Forelimb muscle (tissue), 1 donor: ENCODE measurements at regions not wholly inside any gene's neighbourhood (a gene's known extent, or its start where the extent isn't known, plus 50 kb on each side); places are given as distances from the start of the nearest gene placed in this dataset.

Experiments
- DNase-seq: peaks from one replicate; pipeline ENCODE4 v3.0.0-alpha.2; 2013; ENCODE audit warnings: low read depth

DNA sequence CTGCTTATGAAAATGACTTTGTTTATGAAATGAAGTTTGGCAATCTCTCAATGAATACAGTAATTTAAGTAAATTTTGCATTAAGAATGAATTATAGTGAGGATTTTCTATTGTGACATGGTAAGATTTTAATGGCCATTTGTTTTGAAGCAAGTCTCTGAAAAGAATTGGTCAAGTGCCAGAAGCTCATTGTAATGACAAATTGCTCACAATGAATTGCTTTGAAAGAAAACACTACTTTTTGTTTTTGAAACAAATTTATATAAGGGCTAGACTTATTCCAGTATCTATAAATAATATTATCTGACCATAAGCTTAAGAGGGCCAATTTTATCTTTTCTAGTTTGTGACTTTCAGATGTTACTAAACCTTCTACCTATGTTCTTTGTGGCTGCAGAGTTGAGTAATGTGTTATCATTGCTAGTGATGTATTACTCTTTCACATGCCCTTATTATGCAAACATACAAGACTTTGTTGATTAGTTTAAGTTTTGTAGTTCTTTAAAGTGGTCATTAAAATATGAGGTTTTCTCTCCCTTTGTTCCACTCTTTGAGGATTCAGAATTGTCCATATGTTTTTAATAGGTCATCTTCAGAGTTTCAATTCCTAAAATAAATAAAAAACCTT is 93.0 kb upstream of the ZNF608 start:
- DNase-seq = no peak

GRCh38 chr5:124841829-124842712 is 95.6 kb upstream of the ZNF608 start:
- no peak for DNase-seq

DNA sequence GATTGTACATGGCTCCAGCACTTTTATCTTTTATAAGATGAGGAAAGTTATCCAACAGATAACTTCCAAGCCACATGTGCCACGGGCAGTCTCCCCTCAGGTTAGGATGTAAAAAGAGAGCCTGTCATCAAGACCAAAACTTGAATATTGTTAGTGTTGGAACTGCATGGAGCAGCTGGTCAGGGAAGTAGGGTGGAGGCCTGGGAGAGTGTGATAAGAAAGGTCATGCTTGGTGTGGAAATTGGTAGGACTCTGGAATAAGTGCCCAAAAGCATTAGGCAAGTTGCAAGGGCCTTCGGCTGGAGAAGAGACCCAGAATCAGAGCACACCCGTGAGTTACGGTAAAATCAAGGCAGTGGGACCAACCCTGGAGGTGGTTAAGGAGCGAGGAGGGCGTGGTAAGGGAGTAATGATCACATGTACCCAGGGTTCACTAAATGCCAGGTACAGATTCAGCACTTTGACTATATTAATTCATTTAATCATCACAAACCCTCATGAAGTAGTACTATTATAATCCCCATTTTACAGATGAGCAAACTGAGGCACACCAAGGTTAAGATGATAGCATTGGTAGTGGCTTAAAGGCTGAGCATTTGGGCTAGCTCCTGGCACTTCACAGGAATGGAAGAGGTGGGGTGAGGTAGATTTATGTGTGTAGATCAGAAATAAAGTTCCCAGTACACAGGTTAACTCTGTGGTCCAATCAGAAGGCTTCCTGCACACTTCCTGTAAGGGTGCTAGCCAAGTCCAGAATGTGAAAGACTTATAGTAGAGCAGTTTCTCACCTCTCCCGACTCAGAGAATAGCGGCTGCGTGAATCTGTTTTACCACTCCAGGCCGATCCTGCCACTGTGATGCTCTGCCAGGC is 96.5 kb upstream of the ZNF608 start:
- DNase-seq = no peak

DNA sequence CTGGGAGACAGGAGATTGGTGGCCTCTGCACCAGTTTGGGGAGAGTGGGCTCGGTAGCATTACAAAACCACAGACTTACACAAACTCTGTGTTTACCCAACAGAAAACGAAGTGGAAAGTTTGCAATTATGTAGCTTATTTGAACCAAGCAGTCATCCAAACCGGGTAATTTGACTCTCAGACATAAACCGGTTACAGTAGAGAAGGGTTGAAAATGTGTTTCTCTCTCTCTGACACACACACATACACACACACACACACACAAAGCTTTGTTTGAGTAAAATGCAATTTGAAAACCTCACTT is 97.1 kb upstream of the ZNF608 start:
- DNase-seq = no peak

DNA sequence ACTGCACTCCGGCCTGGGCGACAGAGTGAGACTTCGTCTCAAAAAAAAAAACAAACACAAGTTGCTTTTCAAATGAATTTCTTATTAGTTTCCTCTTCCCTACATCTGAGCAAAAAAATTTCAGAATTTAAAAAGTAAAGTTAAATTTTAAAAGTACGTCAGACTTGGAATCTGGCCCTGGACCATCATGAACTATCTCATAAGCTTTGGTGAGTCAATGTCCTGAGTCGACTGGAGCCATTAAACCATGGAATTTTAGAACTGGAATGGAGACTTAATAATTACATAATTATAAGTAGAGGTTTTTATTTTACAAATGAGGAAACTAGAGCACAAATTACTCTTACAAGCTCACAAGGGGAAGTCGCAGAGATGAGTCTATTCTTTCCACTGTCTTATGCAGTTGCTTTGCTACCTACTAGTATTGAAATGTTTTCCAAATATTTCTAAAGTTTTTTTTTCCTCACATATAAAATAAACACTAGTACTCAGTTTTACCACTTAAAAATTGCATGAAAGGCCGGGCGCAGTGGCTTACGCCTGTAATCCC is 98.0 kb upstream of the ZNF608 start:
- DNase-seq = no peak

GRCh38 chr5:124847907-124848306 is 101.5 kb upstream of the ZNF608 start:
- DNase-seq = no peak

DNA sequence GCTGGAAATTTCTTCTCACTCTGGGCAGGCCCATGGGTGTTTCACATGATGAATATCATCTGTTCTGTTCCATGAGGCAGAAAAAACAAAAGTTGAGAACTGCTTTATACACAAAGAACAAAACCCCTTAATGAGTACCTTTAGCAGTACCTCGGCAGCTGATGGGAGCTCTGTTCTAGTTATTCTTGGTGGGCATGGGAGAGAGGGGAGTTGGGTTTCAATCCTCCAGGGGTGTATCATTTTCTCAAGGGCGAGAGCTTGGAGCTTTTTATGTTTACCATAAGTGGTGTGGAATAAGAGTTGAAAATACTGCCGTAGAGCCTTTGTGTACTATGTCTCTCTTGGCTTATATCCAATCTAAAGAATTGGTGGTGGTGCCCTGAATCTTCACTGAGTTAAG is 103.3 kb upstream of the ZNF608 start:
- no peak for DNase-seq

DNA sequence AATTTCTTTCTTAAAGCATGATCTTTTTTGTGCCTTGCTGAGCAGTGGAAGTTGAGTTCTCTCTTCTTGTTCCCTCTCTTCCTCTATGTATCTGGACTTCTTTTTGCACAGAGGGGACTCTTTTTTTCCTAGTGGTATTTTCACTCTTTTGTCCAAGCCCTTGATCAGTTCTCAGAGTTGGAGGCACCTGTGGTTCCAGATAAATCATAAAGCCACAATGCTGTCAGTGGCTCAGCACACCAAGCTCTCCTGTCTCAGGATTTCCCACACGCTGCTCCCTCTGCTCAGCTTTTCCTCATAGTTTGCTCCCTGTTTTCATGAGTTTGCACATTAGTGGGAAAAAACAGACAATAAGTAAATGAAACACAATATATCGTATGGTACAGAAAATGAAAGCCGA is 110.3 kb upstream of the ZNF608 start:
- no peak for DNase-seq

DNA sequence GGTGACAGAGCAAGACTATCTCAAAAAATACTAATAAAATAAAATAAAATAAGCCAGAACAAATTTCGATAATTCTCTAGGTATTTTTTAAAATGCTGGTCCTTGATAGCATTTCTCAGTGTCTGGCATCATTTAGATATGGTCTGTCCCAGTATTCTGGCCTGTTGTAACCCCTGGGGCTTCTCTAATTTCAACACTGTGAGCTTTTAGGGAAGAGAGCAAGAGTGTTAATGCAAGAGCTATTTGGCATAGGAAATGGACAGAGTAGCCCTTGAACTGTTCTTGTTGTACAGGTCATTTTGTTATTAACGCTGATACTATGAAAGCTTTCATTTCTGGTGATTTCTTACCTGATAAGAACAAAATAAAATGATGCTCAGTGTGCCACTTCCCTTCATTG is 112.2 kb upstream of the ZNF608 start:
- no peak for DNase-seq

- DNase-seq = no peak
Observed at GRCh38 chr5:124859027-124859426, 112.6 kb upstream of the ZNF608 start.

GRCh38 chr5:124859556-124860290 is 113.3 kb upstream of the ZNF608 start:
- DNase-seq = no peak

- no peak for DNase-seq
Observed at GRCh38 chr5:124860291-124860655, 113.8 kb upstream of the ZNF608 start.

- DNase-seq = no peak
Observed at GRCh38 chr5:124865066-124865465, 118.6 kb upstream of the ZNF608 start.

DNA sequence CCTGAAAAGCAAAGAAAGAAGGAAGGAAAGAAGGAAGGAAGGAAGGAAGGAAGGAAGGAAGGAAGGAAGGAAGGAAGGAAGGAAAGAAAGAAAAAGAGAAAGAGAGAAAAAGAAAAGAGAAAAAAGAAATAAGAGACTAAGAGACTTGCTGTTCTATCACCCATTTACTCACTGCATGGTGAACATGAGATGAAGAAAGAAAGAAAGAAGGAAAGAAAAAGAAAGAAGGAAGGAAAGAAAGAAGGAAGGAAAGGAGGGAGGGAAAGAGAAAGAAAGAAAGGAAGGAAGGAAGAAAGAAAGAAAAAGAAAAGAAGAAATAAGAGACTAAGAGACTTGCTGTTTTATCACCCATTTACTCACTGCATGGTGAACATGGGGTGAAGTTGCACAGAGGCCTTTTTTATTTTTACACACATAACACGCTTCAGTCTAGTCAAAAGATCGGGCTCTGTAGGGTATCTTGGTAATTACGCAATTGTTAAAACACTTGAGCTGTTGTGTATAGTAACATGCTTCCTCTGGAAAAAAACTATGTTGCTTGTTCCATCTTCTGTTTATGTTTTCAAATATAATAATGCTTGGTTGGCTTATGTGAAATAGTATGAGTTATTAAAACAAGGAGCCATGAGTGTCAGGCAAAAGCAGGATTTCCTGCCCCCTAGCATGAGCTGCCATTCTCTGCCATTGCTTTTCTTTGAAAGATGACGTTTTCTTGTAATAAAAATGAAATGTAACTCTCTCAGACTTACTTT is 119.3 kb upstream of the ZNF608 start:
- no peak for DNase-seq

GRCh38 chr5:124866355-124867136 is 120.1 kb upstream of the ZNF608 start:
- DNase-seq = no peak

DNA sequence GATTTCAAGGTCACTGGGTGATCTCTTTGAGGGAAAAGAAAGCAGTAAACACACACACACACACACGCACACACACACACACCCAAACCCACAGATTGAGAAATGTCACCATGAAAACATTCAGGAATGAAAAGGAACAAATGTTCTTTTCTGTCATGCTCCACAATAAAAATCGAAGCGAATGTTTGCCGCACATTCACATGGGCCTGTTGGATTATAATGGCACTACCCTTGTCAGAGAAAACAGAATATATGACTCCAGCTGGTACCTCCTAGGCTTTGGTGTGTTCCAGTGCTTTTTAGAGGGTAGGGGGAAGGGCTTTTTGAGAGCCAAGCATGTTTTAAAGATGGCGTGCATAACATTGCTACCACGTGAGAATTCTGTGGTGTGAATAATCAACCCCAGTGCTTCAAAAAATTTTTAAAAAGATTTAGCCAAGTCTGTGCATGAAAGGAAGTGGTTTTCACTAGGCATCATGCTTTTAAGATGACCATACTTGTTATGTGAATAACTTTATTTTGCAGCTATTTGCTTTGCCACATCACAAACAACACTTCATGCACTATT is 120.8 kb upstream of the ZNF608 start:
- DNase-seq = no peak

DNA sequence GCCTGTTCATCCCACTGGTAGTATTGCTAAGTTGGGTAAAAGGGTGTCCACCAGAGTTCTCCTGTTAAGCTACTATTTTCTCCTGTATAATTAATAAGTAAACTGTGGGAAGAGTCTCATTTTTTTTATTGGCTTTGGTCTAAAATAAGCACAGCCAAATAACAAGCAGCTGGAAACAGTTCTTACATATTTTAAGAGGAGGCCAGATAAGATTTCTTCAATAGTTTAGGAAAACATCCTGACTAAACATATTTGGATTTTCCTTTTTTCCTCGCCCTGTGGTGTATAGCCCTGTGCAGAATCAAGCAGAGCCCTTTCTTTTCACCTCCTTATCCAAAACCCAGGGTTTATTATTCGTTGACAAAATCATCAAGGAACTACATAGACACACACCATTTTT is 122.2 kb upstream of the ZNF608 start:
- DNase-seq = no peak

DNA sequence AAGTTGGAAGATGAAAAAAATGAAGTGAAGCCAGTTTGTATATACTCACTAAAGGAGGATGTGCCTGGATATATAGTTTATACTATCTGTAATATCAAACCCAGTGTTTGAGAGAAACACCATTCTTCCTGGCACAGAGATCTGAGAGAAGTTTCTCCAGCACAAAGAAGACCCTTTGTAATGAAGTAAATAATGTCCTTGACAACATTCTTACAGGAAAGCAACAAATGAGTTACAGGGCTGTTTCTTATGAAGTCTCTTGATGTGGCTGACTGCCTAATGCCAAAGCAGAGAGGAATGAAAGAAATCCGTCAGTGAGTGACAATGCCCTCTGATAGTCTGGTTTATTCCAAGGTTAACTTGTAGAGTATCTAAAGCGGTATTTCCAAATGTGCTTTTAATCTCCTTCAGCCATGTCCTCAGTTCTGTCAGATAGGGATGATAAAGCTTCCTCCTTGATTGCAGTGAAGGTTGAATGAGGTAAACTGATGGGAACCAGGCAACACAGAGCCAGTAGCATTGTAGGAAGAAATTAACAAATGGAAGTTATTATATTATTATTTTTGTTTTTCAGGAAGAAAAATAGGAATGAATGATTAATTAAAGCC is 123.1 kb upstream of the ZNF608 start:
- no peak for DNase-seq

DNA sequence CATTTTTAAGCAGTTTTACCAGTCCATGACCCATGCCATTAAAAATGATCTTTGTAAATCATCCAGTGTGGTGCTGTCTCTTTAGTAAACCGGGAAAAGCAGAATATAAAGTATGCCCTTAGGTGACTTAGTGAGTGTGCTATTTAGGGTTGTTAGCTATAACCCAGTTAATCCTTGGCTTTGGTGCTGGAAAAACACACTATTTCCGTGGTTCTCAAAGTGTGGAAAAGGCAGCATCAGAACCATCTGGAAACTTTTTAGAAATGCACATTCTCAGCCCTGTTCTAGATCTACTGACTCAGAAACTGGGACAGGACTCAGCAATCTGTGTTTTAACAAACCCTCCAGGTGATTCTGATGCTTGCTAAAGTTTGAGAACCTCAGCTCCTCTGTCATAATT is 123.6 kb upstream of the ZNF608 start:
- DNase-seq = no peak
